ENCODE measurements at regions not wholly inside any gene's neighbourhood (a gene's known extent, or its start where the extent isn't known, plus 50 kb on each side); places are given as distances from the start of the nearest gene placed in this dataset.
"Not testable (repeated sequence)": the region's sequence is repeated elsewhere in the genome, so short reads cannot be mapped to it uniquely, and the experiment has no call there.

DNA sequence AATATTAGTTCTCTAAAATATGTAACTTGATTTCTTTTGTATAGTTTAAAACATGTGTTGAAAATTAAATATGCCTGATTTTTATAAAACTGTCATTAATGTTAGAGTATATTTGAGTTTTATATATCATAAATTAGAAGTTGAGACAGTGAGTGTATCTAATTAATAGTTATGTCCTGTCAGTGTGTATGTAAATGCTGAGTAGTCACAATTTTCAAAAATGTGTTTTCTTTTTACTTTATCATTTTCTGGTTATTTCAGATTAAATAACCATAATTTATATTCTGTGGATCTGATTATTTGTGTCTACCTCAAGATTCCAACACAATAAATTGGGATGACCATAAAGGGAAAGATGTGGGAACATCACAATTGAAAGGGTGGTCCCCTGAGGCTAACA is 82.7 kb upstream of the CXXC4 start:
- no peak overlapping the region for H3K27ac ChIP-seq
- no peaks in the 10 kb centered on the region for H3K4me1 ChIP-seq
- no peak for TF ChIP-seq POLR2A (IDR thresholded peaks at IDR 0.05)
- TF ChIP-seq, protein P1, sequence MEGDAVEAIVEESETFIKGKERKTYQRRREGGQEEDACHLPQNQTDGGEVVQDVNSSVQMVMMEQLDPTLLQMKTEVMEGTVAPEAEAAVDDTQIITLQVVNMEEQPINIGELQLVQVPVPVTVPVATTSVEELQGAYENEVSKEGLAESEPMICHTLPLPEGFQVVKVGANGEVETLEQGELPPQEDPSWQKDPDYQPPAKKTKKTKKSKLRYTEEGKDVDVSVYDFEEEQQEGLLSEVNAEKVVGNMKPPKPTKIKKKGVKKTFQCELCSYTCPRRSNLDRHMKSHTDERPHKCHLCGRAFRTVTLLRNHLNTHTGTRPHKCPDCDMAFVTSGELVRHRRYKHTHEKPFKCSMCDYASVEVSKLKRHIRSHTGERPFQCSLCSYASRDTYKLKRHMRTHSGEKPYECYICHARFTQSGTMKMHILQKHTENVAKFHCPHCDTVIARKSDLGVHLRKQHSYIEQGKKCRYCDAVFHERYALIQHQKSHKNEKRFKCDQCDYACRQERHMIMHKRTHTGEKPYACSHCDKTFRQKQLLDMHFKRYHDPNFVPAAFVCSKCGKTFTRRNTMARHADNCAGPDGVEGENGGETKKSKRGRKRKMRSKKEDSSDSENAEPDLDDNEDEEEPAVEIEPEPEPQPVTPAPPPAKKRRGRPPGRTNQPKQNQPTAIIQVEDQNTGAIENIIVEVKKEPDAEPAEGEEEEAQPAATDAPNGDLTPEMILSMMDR (IDR thresholded peaks at IDR 0.05) = no peak
- no peak overlapping the region for H3K4me3 ChIP-seq
- DNase-seq (no peak), ATAC-seq (no peak)
- intact Hi-C loops (cut with DNase I) = no loop called here
- no peaks in the 10 kb centered on the region for H3K9me3 ChIP-seq
- no peaks in the 10 kb centered on the region for H3K27me3 ChIP-seq
- no peaks in the 10 kb centered on the region for H3K36me3 ChIP-seq (replicated peaks in 1 of 2; ENCODE audit: insufficient read depth in 1 of 2, low read depth in 2 of 2)

- H3K27me3 ChIP-seq; intact Hi-C loops (cut with DNase I); ATAC-seq; DNase-seq; H3K9me3 ChIP-seq; H3K27ac ChIP-seq; H3K4me1 ChIP-seq; H3K36me3 ChIP-seq (replicated peaks in 1 of 2; ENCODE audit: insufficient read depth in 1 of 2, low read depth in 2 of 2); H3K4me3 ChIP-seq: not testable (repeated sequence)
- WGBS, 2 donors = 95 to 96% methylated on average over 9 to 10 of the region's 16 CpGs
These were observed 86.8 kb upstream of the CXXC4 start for GRCh38 chr4:104581476-104581875.

- intact Hi-C loops (cut with DNase I); H3K4me1 ChIP-seq; H3K4me3 ChIP-seq; H3K27ac ChIP-seq; ATAC-seq; H3K36me3 ChIP-seq (replicated peaks in 1 of 2; ENCODE audit: insufficient read depth in 1 of 2, low read depth in 2 of 2); H3K27me3 ChIP-seq; DNase-seq; H3K9me3 ChIP-seq: not testable (repeated sequence)
- WGBS, 2 donors = 97% methylated on average over 26 of the region's 27 CpGs; no CpG with 5 or more reads in 1 of the 2 donors
These were observed 87.4 kb upstream of the CXXC4 start for GRCh38 chr4:104582056-104582455.

DNA sequence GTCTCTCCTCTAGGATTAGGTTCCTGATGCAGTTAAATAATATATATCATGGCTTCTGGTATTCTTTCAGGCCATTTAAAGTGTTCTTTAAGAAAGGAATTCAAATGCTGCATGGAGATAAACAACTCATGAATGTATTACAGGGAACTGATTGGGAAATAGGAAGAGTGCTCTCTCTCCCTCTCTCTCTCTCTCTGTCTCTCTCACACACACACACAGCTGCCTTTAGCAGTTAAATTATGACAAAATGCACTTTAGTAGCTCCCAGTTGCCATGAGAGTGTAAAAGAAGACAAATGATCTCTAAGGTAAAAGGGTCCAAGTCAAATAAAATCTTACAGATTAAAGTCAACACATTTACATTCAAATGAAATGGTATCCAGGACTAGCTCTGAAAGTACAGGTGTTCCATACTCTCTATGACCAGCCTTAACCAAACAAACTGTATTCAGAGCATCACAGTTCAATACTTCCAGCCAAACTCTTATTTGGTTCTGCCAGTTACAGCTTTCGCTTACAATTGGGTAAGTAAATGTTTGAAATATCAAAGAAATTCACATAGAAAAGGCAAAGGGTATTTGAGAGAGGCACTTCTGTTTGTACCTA is 94.7 kb upstream of the CXXC4 start:
- ATAC-seq = no peak
- no peak overlapping the region for H3K27ac ChIP-seq
- no peak for TF ChIP-seq POLR2A (IDR thresholded peaks at IDR 0.05)
- TF ChIP-seq, protein P1 (IDR thresholded peaks at IDR 0.05) = no peak
- no peaks in the 10 kb centered on the region for H3K27me3 ChIP-seq
- 57 to 86% methylated on average over 1 of the region's 1 CpG for WGBS, 2 donors
- intact Hi-C loops (cut with DNase I) = no loop called here
- no peaks in the 10 kb centered on the region for H3K9me3 ChIP-seq
- no peak overlapping the region for H3K4me3 ChIP-seq
- no peak for DNase-seq
- peaks cover 9% of the 10 kb centered on the region for H3K4me1 ChIP-seq
- no peaks in the 10 kb centered on the region for H3K36me3 ChIP-seq (replicated peaks in 1 of 2; ENCODE audit: insufficient read depth in 1 of 2, low read depth in 2 of 2)

DNA sequence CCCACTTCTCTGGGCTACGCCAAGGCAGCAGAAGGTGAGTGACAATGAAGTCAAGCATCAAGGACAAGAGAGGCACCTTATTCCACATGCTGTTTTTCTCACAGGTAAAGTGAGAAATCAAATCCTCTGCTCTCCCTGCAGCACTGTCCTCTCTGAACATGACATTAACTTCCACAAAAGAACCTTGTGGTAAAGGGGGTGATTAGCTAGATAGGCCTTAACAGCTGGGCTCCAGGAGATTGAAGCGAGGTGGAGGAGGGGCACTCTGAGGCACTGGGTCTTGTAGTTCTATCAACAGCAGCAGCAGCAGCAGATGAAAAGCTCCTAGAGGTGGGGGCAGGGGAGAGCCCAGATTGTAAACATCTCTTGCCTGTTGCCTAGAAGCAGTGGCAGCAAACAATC is 96.8 kb upstream of the CXXC4 start:
- no peaks in the 10 kb centered on the region for H3K36me3 ChIP-seq (replicated peaks in 1 of 2; ENCODE audit: insufficient read depth in 1 of 2, low read depth in 2 of 2)
- H3K4me3 ChIP-seq = no peak overlapping the region
- no peaks in the 10 kb centered on the region for H3K9me3 ChIP-seq
- H3K4me1 ChIP-seq = peaks cover 9% of the 10 kb centered on the region
- H3K27me3 ChIP-seq = no peaks in the 10 kb centered on the region
- intact Hi-C loops (cut with DNase I) = no loop called here
- DNase-seq = peak; percentile 51 to 83 (median 63)
- 42 to 49% methylated on average over 2 of the region's 2 CpGs for WGBS, 2 donors
- peak; percentile 85 for ATAC-seq
- TF ChIP-seq, protein P1 (IDR thresholded peaks at IDR 0.05) = no peak
- no peak for TF ChIP-seq POLR2A (IDR thresholded peaks at IDR 0.05)
- H3K27ac ChIP-seq = peak overlapping the region in 2 of 4 donors; percentile 8 to 47

- Histone ChIP-seq H3K4me3 (no peak overlapping the region), H3K27ac (peak overlapping the region in 2 of 4 donors; percentile 8 to 29), H3K36me3 (replicated peaks in 1 of 2; ENCODE audit: insufficient read depth in 1 of 2, low read depth in 2 of 2) (no peaks in the 10 kb centered on the region), H3K4me1 (peaks cover 9% of the 10 kb centered on the region), H3K9me3 (no peaks in the 10 kb centered on the region), H3K27me3 (no peaks in the 10 kb centered on the region)
- ATAC-seq (no peak), DNase-seq (no peak)
- intact Hi-C loops (cut with DNase I) = no loop called here
- TF ChIP-seq, protein P1 (IDR thresholded peaks at IDR 0.05) = no peak
- TF ChIP-seq POLR2A (IDR thresholded peaks at IDR 0.05) = no peak
- 77 to 85% methylated on average over 2 of the region's 2 CpGs for WGBS, 2 donors
These were observed 97.5 kb upstream of the CXXC4 start for GRCh38 chr4:104592183-104592582.
